ENCODE measurements at regions not wholly inside any gene's neighbourhood (a gene's known extent, or its start where the extent isn't known, plus 50 kb on each side); places are given as distances from the start of the nearest gene placed in this dataset.

GRCh38 chr6:98443633-98444032 lies 390.7 kb upstream of the POU3F2 start:
- H3K4me1 ChIP-seq (replicated peaks in 1 of 4; ENCODE audit: control insufficient read depth in 3 of 4, insufficient read depth in 4 of 4, low read length in 3 of 4): no peaks in the 10 kb centered on the region
- FAIRE-seq: no peak
- no peak for DNase-seq (ENCODE audit: low read depth in 1 of 2, low spot score in 2 of 2)

More at GRCh38 chr6:98443633-98444032, 390.7 kb upstream of the POU3F2 start:
- H4K8ac ChIP-seq (ENCODE audit: extremely low read depth, insufficient read depth, low read length): no peak overlapping the region
- H3K36me3 ChIP-seq (ENCODE audit: control insufficient read depth in 2 of 4, insufficient read depth in 4 of 4, low read length in 3 of 4): no peaks in the 10 kb centered on the region
- no peak overlapping the region for H2AK5ac ChIP-seq (ENCODE audit: low read depth, low read length)
- H3K79me1 ChIP-seq (ENCODE audit: low read depth, low read length): no peaks in the 10 kb centered on the region
- ChIA-PET CTCF (ENCODE audit: partially characterized antibody) (no interaction called here), POLR2A (ENCODE audit: partially characterized antibody) (no interaction called here)
- H3K4me3 ChIP-seq (ENCODE audit: extremely low read depth in 1 of 4, insufficient read depth in 2 of 4, low read depth in 3 of 4, low read length in 4 of 4): no peak overlapping the region
- H3K27ac ChIP-seq (ENCODE audit: low read depth, low read length): no peak overlapping the region
- H3K9ac ChIP-seq (replicated peaks in 1 of 4; ENCODE audit: extremely low read depth in 1 of 4, low read depth in 3 of 4, low read length in 3 of 4): no peak overlapping the region
- no peak overlapping the region for H2BK120ac ChIP-seq (replicated peaks; ENCODE audit: low read depth, low read length)
- no peaks in the 10 kb centered on the region for H3K23me2 ChIP-seq (ENCODE audit: low read depth, low read length)
- H3K18ac ChIP-seq (ENCODE audit: extremely low read depth, low read length): no peak overlapping the region
- no peak overlapping the region for H4K91ac ChIP-seq (replicated peaks; ENCODE audit: insufficient read length, low read length)
- no peak overlapping the region for H3K14ac ChIP-seq (ENCODE audit: insufficient read length)
- no peak overlapping the region for H2BK5ac ChIP-seq (ENCODE audit: low read depth, low read length)
- H3K4ac ChIP-seq (replicated peaks; ENCODE audit: insufficient read length, low read depth, low read length): no peak overlapping the region
- WGBS, 2 experiments (ENCODE audit: extremely low coverage in 1 of 2, insufficient coverage in 1 of 2, insufficient read length in 1 of 2, insufficient replicate concordance in 2 of 2, low coverage in 1 of 2, low lambda C conversion rate in 2 of 2, missing lambda C conversion rate in 1 of 2): 87% methylated on average over 1 of the region's 1 CpG; no CpG with 5 or more reads in 1 of the 2 experiments
- H4K5ac ChIP-seq (ENCODE audit: insufficient read length, low read depth, low read length): no peak overlapping the region
- H3K79me2 ChIP-seq (ENCODE audit: control insufficient read depth in 1 of 2, insufficient read depth in 2 of 2, low read length in 2 of 2): no peaks in the 10 kb centered on the region
- H3K56ac ChIP-seq (replicated peaks; ENCODE audit: insufficient read length, low read depth, low read length): no peak overlapping the region
- no peak overlapping the region for H3K4me2 ChIP-seq (ENCODE audit: insufficient read depth in 1 of 2, low read depth in 2 of 2, low read length in 2 of 2)
- no peaks in the 10 kb centered on the region for H4K20me1 ChIP-seq (replicated peaks in 1 of 2; ENCODE audit: control insufficient read depth in 1 of 2, insufficient read depth in 2 of 2, low read length in 2 of 2)
- H2BK20ac ChIP-seq (ENCODE audit: low read length): no peak overlapping the region
- TF ChIP-seq HDAC6 (IDR thresholded peaks at IDR 0.05; ENCODE audit: low read depth, low read length) (no peak), POU5F1 (IDR thresholded peaks at IDR 0.05; ENCODE audit: low read depth, low read length) (no peak), SIRT6 (IDR thresholded peaks at IDR 0.05; ENCODE audit: low read length) (no peak), E2F6 (IDR thresholded peaks at IDR 0.05) (no peak)
- H3K9me3 ChIP-seq (ENCODE audit: insufficient read depth in 2 of 2, low read depth in 1 of 2, low read length in 1 of 2): no peaks in the 10 kb centered on the region
- no peaks in the 10 kb centered on the region for H3K27me3 ChIP-seq (replicated peaks in 1 of 4; ENCODE audit: control insufficient read depth in 3 of 4, extremely low read depth in 1 of 4, insufficient read depth in 3 of 4, low read length in 3 of 4)
- H2BK15ac ChIP-seq (ENCODE audit: low read length): no peak overlapping the region
- no peak overlapping the region for H2AFZ ChIP-seq (ENCODE audit: low read length)
- no peak overlapping the region for H2BK12ac ChIP-seq (ENCODE audit: low read depth, low read length)
- H3K23ac ChIP-seq (ENCODE audit: insufficient read length): no peak overlapping the region
